ENCODE measurements at regions not wholly inside any gene's neighbourhood (a gene's known extent, or its start where the extent isn't known, plus 50 kb on each side); places are given as distances from the start of the nearest gene placed in this dataset.
"Not testable (repeated sequence)": the region's sequence is repeated elsewhere in the genome, so short reads cannot be mapped to it uniquely, and the experiment has no call there.

GRCh38 chr14:43784432-43784831 is 722.7 kb downstream of the FSCB start:
- not testable (repeated sequence) for H3K36me3 Mint-ChIP-seq, H3K4me3 Mint-ChIP-seq, H3K27me3 Mint-ChIP-seq, H3K27ac Mint-ChIP-seq, DNase-seq, H3K9me3 Mint-ChIP-seq, H3K4me1 Mint-ChIP-seq

- Mint-ChIP-seq H3K4me1 (no peaks in the 10 kb centered on the region), H3K4me3 (no peak overlapping the region), H3K9me3 (peaks cover 17% of the 10 kb centered on the region), H3K27me3 (no peaks in the 10 kb centered on the region), H3K36me3 (no peaks in the 10 kb centered on the region), H3K27ac (no peak overlapping the region)
- DNase-seq, result no peak
These were observed 728.0 kb downstream of the FSCB start for GRCh38 chr14:43778937-43779639.

GRCh38 chr14:43778570-43778936 is 728.5 kb downstream of the FSCB start:
- DNase-seq, result no peak
- H3K9me3 Mint-ChIP-seq, result peaks cover 17% of the 10 kb centered on the region
- H3K4me1 Mint-ChIP-seq, result no peaks in the 10 kb centered on the region
- H3K27ac Mint-ChIP-seq, result no peak overlapping the region
- H3K27me3 Mint-ChIP-seq, result no peaks in the 10 kb centered on the region
- no peak overlapping the region for H3K4me3 Mint-ChIP-seq
- no peaks in the 10 kb centered on the region for H3K36me3 Mint-ChIP-seq

GRCh38 chr14:43765474-43765873 is 741.6 kb downstream of the FSCB start:
- no peak overlapping the region for H3K4me3 Mint-ChIP-seq
- H3K9me3 Mint-ChIP-seq, result peaks cover 9% of the 10 kb centered on the region
- H3K36me3 Mint-ChIP-seq, result no peaks in the 10 kb centered on the region
- H3K27ac Mint-ChIP-seq, result no peak overlapping the region
- H3K27me3 Mint-ChIP-seq, result no peaks in the 10 kb centered on the region
- no peak for DNase-seq
- no peaks in the 10 kb centered on the region for H3K4me1 Mint-ChIP-seq

- Mint-ChIP-seq H3K36me3 (no peaks in the 10 kb centered on the region), H3K27me3 (no peaks in the 10 kb centered on the region), H3K4me1 (no peaks in the 10 kb centered on the region), H3K9me3 (peaks cover 9% of the 10 kb centered on the region), H3K4me3 (no peak overlapping the region), H3K27ac (no peak overlapping the region)
- no peak for DNase-seq
These were observed 742.6 kb downstream of the FSCB start for GRCh38 chr14:43764433-43764832.

GRCh38 chr14:43755707-43756106 is 751.4 kb downstream of the FSCB start:
- H3K36me3 Mint-ChIP-seq, result no peaks in the 10 kb centered on the region
- H3K4me3 Mint-ChIP-seq, result no peak overlapping the region
- H3K27me3 Mint-ChIP-seq, result no peaks in the 10 kb centered on the region
- DNase-seq, result no peak
- peaks cover 1% of the 10 kb centered on the region for H3K9me3 Mint-ChIP-seq
- no peak overlapping the region for H3K27ac Mint-ChIP-seq
- no peaks in the 10 kb centered on the region for H3K4me1 Mint-ChIP-seq

- no peak for DNase-seq
- Mint-ChIP-seq H3K4me3 (no peak overlapping the region), H3K27me3 (no peaks in the 10 kb centered on the region), H3K4me1 (no peaks in the 10 kb centered on the region), H3K9me3 (peaks cover 1% of the 10 kb centered on the region), H3K27ac (no peak overlapping the region), H3K36me3 (no peaks in the 10 kb centered on the region)
These were observed 752.2 kb downstream of the FSCB start for GRCh38 chr14:43754838-43755237.

- Mint-ChIP-seq H3K36me3 (no peaks in the 10 kb centered on the region), H3K27ac (no peak overlapping the region), H3K4me1 (no peaks in the 10 kb centered on the region), H3K9me3 (no peaks in the 10 kb centered on the region), H3K4me3 (no peak overlapping the region), H3K27me3 (no peaks in the 10 kb centered on the region)
- DNase-seq, result no peak
These were observed 761.3 kb downstream of the FSCB start for GRCh38 chr14:43745746-43746145.

- Mint-ChIP-seq H3K4me1 (no peaks in the 10 kb centered on the region), H3K9me3 (no peaks in the 10 kb centered on the region), H3K27me3 (no peaks in the 10 kb centered on the region), H3K36me3 (no peaks in the 10 kb centered on the region), H3K27ac (no peak overlapping the region), H3K4me3 (no peak overlapping the region)
- DNase-seq, result no peak
These were observed 771.2 kb downstream of the FSCB start for GRCh38 chr14:43735932-43736331.

- no peak for DNase-seq
- H3K27me3 Mint-ChIP-seq, result no peaks in the 10 kb centered on the region
- no peaks in the 10 kb centered on the region for H3K36me3 Mint-ChIP-seq
- no peaks in the 10 kb centered on the region for H3K4me1 Mint-ChIP-seq
- no peak overlapping the region for H3K4me3 Mint-ChIP-seq
- no peak overlapping the region for H3K27ac Mint-ChIP-seq
- H3K9me3 Mint-ChIP-seq, result no peaks in the 10 kb centered on the region
These were observed 777.9 kb downstream of the FSCB start for GRCh38 chr14:43729143-43729542.

- no peaks in the 10 kb centered on the region for H3K4me1 Mint-ChIP-seq
- no peak overlapping the region for H3K4me3 Mint-ChIP-seq
- H3K9me3 Mint-ChIP-seq, result peaks cover 3% of the 10 kb centered on the region
- H3K27ac Mint-ChIP-seq, result no peak overlapping the region
- H3K27me3 Mint-ChIP-seq, result no peaks in the 10 kb centered on the region
- no peak for DNase-seq
- no peaks in the 10 kb centered on the region for H3K36me3 Mint-ChIP-seq
These were observed 800.2 kb downstream of the FSCB start for GRCh38 chr14:43706900-43707299.

GRCh38 chr14:43698561-43699284 is 808.4 kb downstream of the FSCB start:
- H3K4me1 Mint-ChIP-seq, H3K27me3 Mint-ChIP-seq, H3K27ac Mint-ChIP-seq, H3K9me3 Mint-ChIP-seq, H3K4me3 Mint-ChIP-seq, H3K36me3 Mint-ChIP-seq, DNase-seq: not testable (repeated sequence)

GRCh38 chr14:43697003-43697402 is 810.1 kb downstream of the FSCB start:
- Mint-ChIP-seq H3K4me3 (no peak overlapping the region), H3K36me3 (no peaks in the 10 kb centered on the region), H3K27ac (no peak overlapping the region), H3K27me3 (no peaks in the 10 kb centered on the region), H3K9me3 (no peaks in the 10 kb centered on the region), H3K4me1 (no peaks in the 10 kb centered on the region)
- no peak for DNase-seq

- Mint-ChIP-seq H3K4me3 (no peak overlapping the region), H3K9me3 (no peaks in the 10 kb centered on the region), H3K27ac (no peak overlapping the region), H3K27me3 (no peaks in the 10 kb centered on the region), H3K4me1 (no peaks in the 10 kb centered on the region), H3K36me3 (no peaks in the 10 kb centered on the region)
- no peak for DNase-seq
These were observed 814.4 kb downstream of the FSCB start for GRCh38 chr14:43692706-43693105.

- Mint-ChIP-seq H3K4me3 (no peak overlapping the region), H3K9me3 (peaks cover 2% of the 10 kb centered on the region), H3K27ac (no peak overlapping the region), H3K4me1 (no peaks in the 10 kb centered on the region), H3K36me3 (no peaks in the 10 kb centered on the region), H3K27me3 (no peaks in the 10 kb centered on the region)
- DNase-seq, result no peak
These were observed 819.2 kb downstream of the FSCB start for GRCh38 chr14:43687921-43688320.

- no peaks in the 10 kb centered on the region for H3K4me1 Mint-ChIP-seq
- H3K4me3 Mint-ChIP-seq, result no peak overlapping the region
- H3K9me3 Mint-ChIP-seq, result peaks cover 8% of the 10 kb centered on the region
- H3K27me3 Mint-ChIP-seq, result no peaks in the 10 kb centered on the region
- H3K36me3 Mint-ChIP-seq, result no peaks in the 10 kb centered on the region
- H3K27ac Mint-ChIP-seq, result no peak overlapping the region
- DNase-seq, result no peak
These were observed 829.5 kb downstream of the FSCB start for GRCh38 chr14:43677581-43677980.
